ENCODE measurements at regions not wholly inside any gene's neighbourhood (a gene's known extent, or its start where the extent isn't known, plus 50 kb on each side); places are given as distances from the start of the nearest gene placed in this dataset.

DNA sequence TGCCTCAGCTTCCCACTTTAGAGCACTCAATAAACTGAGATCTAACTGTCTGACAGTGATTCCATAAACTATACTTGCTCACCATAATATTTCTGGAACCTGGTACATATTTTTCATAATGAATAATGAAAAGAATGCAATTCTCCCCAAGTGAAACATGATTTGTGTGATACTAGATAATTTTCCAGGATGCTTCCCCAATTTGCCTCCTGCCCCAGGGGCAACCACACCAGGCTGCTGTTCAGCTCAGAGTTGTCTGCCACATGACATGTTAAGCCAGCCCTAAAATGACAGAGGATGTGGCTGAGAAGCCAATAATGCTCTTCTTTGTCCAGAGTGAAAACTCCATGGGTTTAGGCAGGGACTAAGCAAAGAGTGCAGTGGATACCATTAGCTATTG is 62.9 kb upstream of the SEZ6L start:
- Histone ChIP-seq H3K79me1 (ENCODE audit: insufficient read depth, low read depth, low read length, poor library complexity, severe bottlenecking) (no peaks in the 10 kb centered on the region), H2BK20ac (ENCODE audit: low read depth, low read length, poor library complexity, severe bottlenecking) (no peak overlapping the region), H3K9me3 (ENCODE audit: control insufficient read depth, low read depth, low read length) (no peaks in the 10 kb centered on the region), H2BK120ac (ENCODE audit: low read depth, low read length, poor library complexity, severe bottlenecking) (no peak overlapping the region), H3K18ac (ENCODE audit: insufficient read length, low read depth, low read length) (no peak overlapping the region), H2BK5ac (ENCODE audit: insufficient read length, low read length) (no peak overlapping the region), H3K27me3 (ENCODE audit: insufficient read depth, low read length) (no peaks in the 10 kb centered on the region), H3K23ac (ENCODE audit: insufficient read length, low read depth, low read length) (no peak overlapping the region), H2BK12ac (ENCODE audit: insufficient read length, low read depth, low read length) (no peak overlapping the region), H4K5ac (ENCODE audit: insufficient read length, low read depth, low read length) (no peak overlapping the region), H3K56ac (ENCODE audit: insufficient read length, low read depth, low read length) (no peak overlapping the region), H3K4me2 (ENCODE audit: insufficient read depth, insufficient read length, low read length) (no peak overlapping the region), H3T11ph (ENCODE audit: low read length) (no peak overlapping the region), H3K9ac (ENCODE audit: extremely low read depth, insufficient read length, low read length) (no peak overlapping the region), H3K4ac (ENCODE audit: low read depth, low read length) (no peak overlapping the region), H3K79me2 (ENCODE audit: insufficient read depth, low read length) (no peaks in the 10 kb centered on the region), H3K14ac (ENCODE audit: insufficient read depth, low read length) (no peak overlapping the region), H3K4me1 (ENCODE audit: insufficient read depth, low read length) (no peaks in the 10 kb centered on the region), H4K91ac (ENCODE audit: insufficient read length, low read depth, low read length) (no peak overlapping the region), H2BK15ac (ENCODE audit: low read depth, low read length) (no peak overlapping the region), H4K20me1 (ENCODE audit: control insufficient read depth, insufficient read depth, insufficient read length) (no peaks in the 10 kb centered on the region), H2AK5ac (ENCODE audit: insufficient read length, low read length) (no peak overlapping the region), H2AFZ (ENCODE audit: low read length) (no peak overlapping the region), H3K23me2 (ENCODE audit: insufficient read length, low read depth, low read length, poor library complexity, severe bottlenecking) (no peaks in the 10 kb centered on the region), H3K27ac (ENCODE audit: insufficient read length, low read depth, low read length) (no peak overlapping the region), H4K8ac (replicated peaks; ENCODE audit: insufficient read length, low read depth, low read length) (no peak overlapping the region)
- Mint-ChIP-seq H3K4me1 (no peaks in the 10 kb centered on the region), H3K4me3 (no peak overlapping the region), H3K9me3 (peaks cover 3 to 9% of the 10 kb centered on the region in 2 experiments; a peak in 4 of 5 replicates), H3K27ac (no peak overlapping the region), H3K36me3 (ENCODE audit: insufficient read depth in 1 of 3, low read depth in 3 of 3) (0 out of 7 replicates have a peak, but pooled peaks cover 0 to 4% (median 1%) of the 10 kb centered on the region in 3 experiments), H3K27me3 (ENCODE audit: low read depth) (peaks cover 23% of the 10 kb centered on the region)
- TF ChIP-seq, protein P1, sequence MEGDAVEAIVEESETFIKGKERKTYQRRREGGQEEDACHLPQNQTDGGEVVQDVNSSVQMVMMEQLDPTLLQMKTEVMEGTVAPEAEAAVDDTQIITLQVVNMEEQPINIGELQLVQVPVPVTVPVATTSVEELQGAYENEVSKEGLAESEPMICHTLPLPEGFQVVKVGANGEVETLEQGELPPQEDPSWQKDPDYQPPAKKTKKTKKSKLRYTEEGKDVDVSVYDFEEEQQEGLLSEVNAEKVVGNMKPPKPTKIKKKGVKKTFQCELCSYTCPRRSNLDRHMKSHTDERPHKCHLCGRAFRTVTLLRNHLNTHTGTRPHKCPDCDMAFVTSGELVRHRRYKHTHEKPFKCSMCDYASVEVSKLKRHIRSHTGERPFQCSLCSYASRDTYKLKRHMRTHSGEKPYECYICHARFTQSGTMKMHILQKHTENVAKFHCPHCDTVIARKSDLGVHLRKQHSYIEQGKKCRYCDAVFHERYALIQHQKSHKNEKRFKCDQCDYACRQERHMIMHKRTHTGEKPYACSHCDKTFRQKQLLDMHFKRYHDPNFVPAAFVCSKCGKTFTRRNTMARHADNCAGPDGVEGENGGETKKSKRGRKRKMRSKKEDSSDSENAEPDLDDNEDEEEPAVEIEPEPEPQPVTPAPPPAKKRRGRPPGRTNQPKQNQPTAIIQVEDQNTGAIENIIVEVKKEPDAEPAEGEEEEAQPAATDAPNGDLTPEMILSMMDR (conservative IDR thresholded peaks at IDR 0.05): no peak
- DNase-seq: no peak

Data from H9 (cell line).